Lung (tissue), 11 donors: ENCODE measurements at regions not wholly inside any gene's neighbourhood (a gene's known extent, or its start where the extent isn't known, plus 50 kb on each side); places are given as distances from the start of the nearest gene placed in this dataset.

Experiments used
- ATAC-seq: fragments of 200-7000 bp; cut with Tn5 transposase; one replicate; pipeline ENCODE4 v1.9.1; 2020; ENCODE audit warnings: moderate number of reproducible peaks; ENCODE audit not compliant: insufficient read depth, low FRiP score
- DNase-seq, 3 donors: peaks; one replicate each; pipeline ENCODE4 v3.0.0-alpha.2; 2013 to 2017
- H3K27ac ChIP-seq, 2 donors: one replicate each; pipeline ENCODE4 v1.5.1; 2013; ENCODE audit warnings: mild to moderate bottlenecking in 2 of 2, moderate library complexity in 2 of 2, control low read depth in 1 of 2, inconsistent platforms in 1 of 2, low read depth in 1 of 2, low read length in 1 of 2
- H3K27me3 ChIP-seq, 3 donors: one replicate each; pipeline ENCODE4 v1.5.1; 2013; ENCODE audit warnings: low read length in 2 of 3; ENCODE audit not compliant: control insufficient read depth in 3 of 3, insufficient read depth in 3 of 3
- H3K36me3 ChIP-seq, 4 donors: one replicate each; pipeline ENCODE4 v1.5.1; 2013; ENCODE audit warnings: low read length in 4 of 4, mild to moderate bottlenecking in 1 of 4, moderate library complexity in 1 of 4; ENCODE audit not compliant: control insufficient read depth in 4 of 4, insufficient read depth in 4 of 4
- H3K4me1 ChIP-seq, 5 donors: one replicate each; pipeline ENCODE4 v1.5.1; 2013; ENCODE audit warnings: low read length in 5 of 5, mild to moderate bottlenecking in 2 of 5, moderate library complexity in 1 of 5; ENCODE audit not compliant: control insufficient read depth in 5 of 5, insufficient read depth in 5 of 5
- H3K4me3 ChIP-seq: one replicate; pipeline ENCODE4 v1.5.1; 2013; ENCODE audit warnings: mild to moderate bottlenecking, control low read depth, moderate library complexity
- H3K9ac ChIP-seq, 2 donors: one replicate each; pipeline ENCODE4 v1.5.1; 2013; ENCODE audit warnings: low read length in 2 of 2, control low read depth in 1 of 2; ENCODE audit not compliant: insufficient read depth in 1 of 2
- H3K9me3 ChIP-seq, 4 donors: one replicate each; pipeline ENCODE4 v1.5.1; 2013; ENCODE audit warnings: low read length in 3 of 4, mild to moderate bottlenecking in 1 of 4, moderate library complexity in 1 of 4; ENCODE audit not compliant: control insufficient read depth in 4 of 4, insufficient read depth in 3 of 4
- WGBS, 2 donors: extraction: QIAGEN DNeasy Blood & Tissue Kit; methylation state at CpG; one replicate each; pipeline ENCODE4 v1.1.7; 2013; 5-methylcytosine and 5-hydroxymethylcytosine counted together
- TF ChIP-seq, protein P1 (sequence below): IDR thresholded peaks from 2 replicates; pipeline ENCODE4 v1.5.1; 2012; ENCODE audit warnings: mild to moderate bottlenecking; ENCODE audit errors: control extremely low read depth, extremely low read depth
- donor health status: control.
- donor health status: control.
- donor health status: Bipolar disorder and iron deficiency.
- donor health status: healthy.
- donor health status: DM: yes; HTN: yes; CAD: no.

DNA sequence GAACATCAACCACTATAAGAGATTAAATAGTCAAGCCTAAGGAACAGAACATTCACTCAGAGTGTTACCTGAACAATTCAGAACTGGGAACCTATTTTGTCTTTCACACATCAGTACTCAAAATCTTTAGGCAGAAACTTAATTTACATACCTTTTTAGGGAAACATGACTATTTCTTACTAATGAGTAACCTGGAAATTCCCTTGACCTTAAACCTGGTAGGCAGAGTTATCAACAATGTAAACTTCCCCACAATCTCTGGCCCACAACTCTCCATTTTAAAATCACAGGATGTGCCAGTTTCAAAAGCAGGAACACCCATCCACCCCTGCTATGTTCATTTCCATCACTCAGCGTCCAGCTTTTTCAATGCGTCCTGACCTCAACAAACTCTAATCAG is 132.9 kb upstream of the ANKFN1 start:
- DNase-seq (no peak), ATAC-seq (no peak)
- Histone ChIP-seq H3K36me3 (no peaks in the 10 kb centered on the region), H3K4me3 (no peak overlapping the region), H3K27me3 (peaks cover 0 to 4% (median 0%) of the 10 kb centered on the region in 3 donors), H3K4me1 (no peaks in the 10 kb centered on the region), H3K9me3 (peaks cover 0 to 1% (median 0%) of the 10 kb centered on the region in 4 donors), H3K9ac (no peak overlapping the region), H3K27ac (no peak overlapping the region)
- TF ChIP-seq, protein P1, sequence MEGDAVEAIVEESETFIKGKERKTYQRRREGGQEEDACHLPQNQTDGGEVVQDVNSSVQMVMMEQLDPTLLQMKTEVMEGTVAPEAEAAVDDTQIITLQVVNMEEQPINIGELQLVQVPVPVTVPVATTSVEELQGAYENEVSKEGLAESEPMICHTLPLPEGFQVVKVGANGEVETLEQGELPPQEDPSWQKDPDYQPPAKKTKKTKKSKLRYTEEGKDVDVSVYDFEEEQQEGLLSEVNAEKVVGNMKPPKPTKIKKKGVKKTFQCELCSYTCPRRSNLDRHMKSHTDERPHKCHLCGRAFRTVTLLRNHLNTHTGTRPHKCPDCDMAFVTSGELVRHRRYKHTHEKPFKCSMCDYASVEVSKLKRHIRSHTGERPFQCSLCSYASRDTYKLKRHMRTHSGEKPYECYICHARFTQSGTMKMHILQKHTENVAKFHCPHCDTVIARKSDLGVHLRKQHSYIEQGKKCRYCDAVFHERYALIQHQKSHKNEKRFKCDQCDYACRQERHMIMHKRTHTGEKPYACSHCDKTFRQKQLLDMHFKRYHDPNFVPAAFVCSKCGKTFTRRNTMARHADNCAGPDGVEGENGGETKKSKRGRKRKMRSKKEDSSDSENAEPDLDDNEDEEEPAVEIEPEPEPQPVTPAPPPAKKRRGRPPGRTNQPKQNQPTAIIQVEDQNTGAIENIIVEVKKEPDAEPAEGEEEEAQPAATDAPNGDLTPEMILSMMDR: no peak
- 41 to 53% methylated on average over 2 of the region's 2 CpGs for WGBS, 2 donors

DNA sequence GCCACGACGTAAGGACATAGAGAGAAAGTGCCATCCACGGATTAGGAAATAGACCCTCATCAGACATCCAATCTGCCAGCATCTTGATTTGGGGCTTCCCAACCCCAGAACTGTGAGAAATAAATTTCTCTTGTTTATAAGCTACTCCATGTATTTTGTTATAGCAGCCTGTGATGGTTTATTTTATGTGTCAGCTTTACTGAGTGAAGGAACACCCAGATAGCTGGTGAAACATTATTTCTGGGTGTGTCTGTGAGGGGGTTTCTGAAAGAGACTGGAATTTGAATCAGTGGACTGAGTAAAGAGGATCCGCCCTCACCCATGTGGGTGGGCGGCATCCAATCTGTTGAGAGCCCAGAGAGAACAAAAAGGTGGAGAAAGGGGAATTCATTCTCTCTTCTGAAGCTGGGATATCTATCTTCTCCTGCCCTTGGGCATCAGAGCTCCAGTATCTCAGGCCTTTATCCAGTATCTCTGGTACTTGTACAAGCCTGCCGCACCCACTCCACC is 131.5 kb upstream of the ANKFN1 start:
- Histone ChIP-seq H3K27ac (no peak overlapping the region), H3K9ac (no peak overlapping the region), H3K27me3 (peaks cover 0 to 4% (median 0%) of the 10 kb centered on the region in 3 donors), H3K9me3 (peaks cover 0 to 1% (median 0%) of the 10 kb centered on the region in 4 donors), H3K4me1 (no peaks in the 10 kb centered on the region), H3K4me3 (no peak overlapping the region), H3K36me3 (no peaks in the 10 kb centered on the region)
- TF ChIP-seq, protein P1: no peak
- WGBS, 2 donors: 91 to 93% methylated on average over 6 of the region's 6 CpGs
- no peak for ATAC-seq
- no peak for DNase-seq

DNA sequence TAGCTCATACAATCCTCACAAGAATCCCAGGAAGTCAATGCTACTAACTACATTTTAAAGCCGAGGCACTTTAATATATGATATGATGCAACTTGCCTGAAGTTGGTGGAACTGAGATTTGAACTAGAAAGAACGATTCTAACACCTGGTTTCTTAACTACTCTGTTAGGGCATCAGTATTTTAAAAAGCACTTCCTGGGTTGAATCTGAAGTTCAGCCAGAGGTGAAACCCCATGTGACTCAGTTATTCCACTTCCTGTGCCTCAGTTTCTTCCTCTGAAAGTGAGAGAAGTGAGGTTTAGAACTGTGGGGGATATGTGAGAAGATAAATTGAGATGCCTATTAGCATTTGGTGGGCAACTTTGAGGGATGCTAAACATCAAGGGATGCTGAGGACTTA is 129.4 kb upstream of the ANKFN1 start:
- Histone ChIP-seq H3K27ac (no peak overlapping the region), H3K36me3 (no peaks in the 10 kb centered on the region), H3K27me3 (no peaks in the 10 kb centered on the region), H3K9me3 (peaks cover 0 to 1% (median 0%) of the 10 kb centered on the region in 4 donors), H3K4me1 (no peaks in the 10 kb centered on the region), H3K4me3 (no peak overlapping the region), H3K9ac (no peak overlapping the region)
- no peak for DNase-seq
- TF ChIP-seq, protein P1: no peak
- 69% methylated on average over 2 of the region's 2 CpGs for WGBS, 2 donors
- no peak for ATAC-seq

DNA sequence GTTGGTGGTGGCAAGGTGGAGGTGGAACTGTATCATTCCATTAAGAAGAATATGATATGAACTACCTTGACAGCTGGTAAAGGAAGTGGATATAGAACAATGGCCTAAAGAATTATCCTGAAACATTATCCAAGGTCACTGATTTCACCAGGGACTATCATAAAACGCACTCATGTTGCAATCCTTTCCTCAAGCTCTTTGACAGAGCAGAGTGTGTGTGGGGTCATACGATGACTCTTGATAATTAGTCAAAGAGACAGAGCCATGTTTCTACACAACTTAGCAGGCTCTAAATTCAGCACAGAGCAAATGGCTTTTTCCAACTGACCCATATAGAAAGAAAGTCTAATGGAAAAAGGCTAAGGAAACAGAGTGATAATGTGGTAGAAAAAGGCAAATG is 126.4 kb upstream of the ANKFN1 start:
- H3K4me1 ChIP-seq: peaks cover 0 to 10% (median 0%) of the 10 kb centered on the region in 5 donors
- peaks cover 0 to 1% (median 0%) of the 10 kb centered on the region in 4 donors for H3K9me3 ChIP-seq
- no peaks in the 10 kb centered on the region for H3K27me3 ChIP-seq
- H3K4me3 ChIP-seq: no peak overlapping the region
- no peak overlapping the region for H3K27ac ChIP-seq
- no peaks in the 10 kb centered on the region for H3K36me3 ChIP-seq
- DNase-seq: no peak
- TF ChIP-seq, protein P1: no peak
- WGBS, 2 donors: 28 to 52% methylated on average over 2 of the region's 2 CpGs
- no peak overlapping the region for H3K9ac ChIP-seq
- ATAC-seq: no peak
